PC-9 (cell line): ENCODE measurements at regions not wholly inside any gene's neighbourhood (a gene's known extent, or its start where the extent isn't known, plus 50 kb on each side); places are given as distances from the start of the nearest gene placed in this dataset.

Source experiments
- EZH2 ChIP-seq: fragments of 200-600 bp; sonication (generic); IDR thresholded peaks from 2 replicates; pipeline ENCODE4 v1.8.0; 2017; ENCODE audit warnings: antibody characterized with exemption, low read depth
- TF ChIP-seq, protein P1 (sequence below): fragments of 200-600 bp; sonication (generic); conservative IDR thresholded peaks from 2 replicates; pipeline ENCODE4 v1.6.1; 2017; ENCODE audit warnings: mixed run types, antibody characterized with exemption, mild to moderate bottlenecking, moderate library complexity

- TF ChIP-seq, protein P1, sequence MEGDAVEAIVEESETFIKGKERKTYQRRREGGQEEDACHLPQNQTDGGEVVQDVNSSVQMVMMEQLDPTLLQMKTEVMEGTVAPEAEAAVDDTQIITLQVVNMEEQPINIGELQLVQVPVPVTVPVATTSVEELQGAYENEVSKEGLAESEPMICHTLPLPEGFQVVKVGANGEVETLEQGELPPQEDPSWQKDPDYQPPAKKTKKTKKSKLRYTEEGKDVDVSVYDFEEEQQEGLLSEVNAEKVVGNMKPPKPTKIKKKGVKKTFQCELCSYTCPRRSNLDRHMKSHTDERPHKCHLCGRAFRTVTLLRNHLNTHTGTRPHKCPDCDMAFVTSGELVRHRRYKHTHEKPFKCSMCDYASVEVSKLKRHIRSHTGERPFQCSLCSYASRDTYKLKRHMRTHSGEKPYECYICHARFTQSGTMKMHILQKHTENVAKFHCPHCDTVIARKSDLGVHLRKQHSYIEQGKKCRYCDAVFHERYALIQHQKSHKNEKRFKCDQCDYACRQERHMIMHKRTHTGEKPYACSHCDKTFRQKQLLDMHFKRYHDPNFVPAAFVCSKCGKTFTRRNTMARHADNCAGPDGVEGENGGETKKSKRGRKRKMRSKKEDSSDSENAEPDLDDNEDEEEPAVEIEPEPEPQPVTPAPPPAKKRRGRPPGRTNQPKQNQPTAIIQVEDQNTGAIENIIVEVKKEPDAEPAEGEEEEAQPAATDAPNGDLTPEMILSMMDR: no peak
- no peak for TF ChIP-seq EZH2
Measured at GRCh38 chr2:234865040-234865439, 86.8 kb upstream of the SH3BP4 start.
